ENCODE measurements at regions not wholly inside any gene's neighbourhood (a gene's known extent, or its start where the extent isn't known, plus 50 kb on each side); places are given as distances from the start of the nearest gene placed in this dataset.
"Not testable (repeated sequence)": the region's sequence is repeated elsewhere in the genome, so short reads cannot be mapped to it uniquely, and the experiment has no call there.

GRCh38 chr2:7557376-7557775 lies 640.2 kb downstream of the RNF144A start:
- no peak for DNase-seq

- no peak for DNase-seq
These were observed 642.6 kb downstream of the RNF144A start for GRCh38 chr2:7559791-7560190.

- no peak for DNase-seq
These were observed 649.2 kb downstream of the RNF144A start for GRCh38 chr2:7566382-7566881.

GRCh38 chr2:7567116-7567515 lies 649.9 kb downstream of the RNF144A start:
- DNase-seq, result not testable (repeated sequence)

- DNase-seq, result no peak
These were observed 650.4 kb downstream of the RNF144A start for GRCh38 chr2:7567646-7568045.

- no peak for DNase-seq
These were observed 653.0 kb downstream of the RNF144A start for GRCh38 chr2:7570247-7570646.

- DNase-seq, result no peak
These were observed 654.5 kb downstream of the RNF144A start for GRCh38 chr2:7571701-7572100.

GRCh38 chr2:7572450-7572849 lies 655.2 kb downstream of the RNF144A start:
- no peak for DNase-seq

GRCh38 chr2:7573166-7573825 lies 656.1 kb downstream of the RNF144A start:
- no peak for DNase-seq

GRCh38 chr2:7574385-7574784 lies 657.2 kb downstream of the RNF144A start:
- DNase-seq, result no peak

GRCh38 chr2:7577769-7578168 lies 660.6 kb downstream of the RNF144A start:
- DNase-seq, result no peak

- no peak for DNase-seq
These were observed 666.8 kb downstream of the RNF144A start for GRCh38 chr2:7584017-7584416.

GRCh38 chr2:7586898-7587297 lies 669.7 kb downstream of the RNF144A start:
- DNase-seq, result no peak

- no peak for DNase-seq
These were observed 671.1 kb downstream of the RNF144A start for GRCh38 chr2:7588295-7588694.

GRCh38 chr2:7592618-7593140 lies 675.5 kb downstream of the RNF144A start:
- no peak for DNase-seq

GRCh38 chr2:7593360-7593759 lies 676.1 kb downstream of the RNF144A start:
- DNase-seq, result peak; percentile 9

GRCh38 chr2:7594211-7594610 lies 677.0 kb downstream of the RNF144A start:
- no peak for DNase-seq

GRCh38 chr2:7595206-7595605 lies 678.0 kb downstream of the RNF144A start:
- no peak for DNase-seq

- no peak for DNase-seq
These were observed 681.2 kb downstream of the RNF144A start for GRCh38 chr2:7598402-7598801.

GRCh38 chr2:7599462-7600258 lies 682.4 kb downstream of the RNF144A start:
- no peak for DNase-seq

- no peak for DNase-seq
These were observed 684.8 kb downstream of the RNF144A start for GRCh38 chr2:7601990-7602389.

- no peak for DNase-seq
These were observed 687.2 kb downstream of the RNF144A start for GRCh38 chr2:7604456-7604855.

GRCh38 chr2:7607441-7608173 lies 690.4 kb downstream of the RNF144A start:
- no peak for DNase-seq
